ENCODE measurements at regions not wholly inside any gene's neighbourhood (a gene's known extent, or its start where the extent isn't known, plus 50 kb on each side); places are given as distances from the start of the nearest gene placed in this dataset.

GRCh38 chr7:136259074-136259473 is 281.9 kb upstream of the MTPN start:
- Histone ChIP-seq H3K18ac (ENCODE audit: low read depth, low read length) (no peak overlapping the region), H3K4me1 (ENCODE audit: control insufficient read depth, insufficient read depth, low read length) (no peaks in the 10 kb centered on the region), H2AK5ac (ENCODE audit: low read depth, low read length) (no peak overlapping the region), H3K36me3 (ENCODE audit: control insufficient read depth, insufficient read depth, low read length) (no peaks in the 10 kb centered on the region), H2AFZ (replicated peaks; ENCODE audit: low read length, poor library complexity) (no peak overlapping the region), H4K8ac (ENCODE audit: low read depth in 2 of 2, low read length in 2 of 2) (no peak overlapping the region), H3K14ac (replicated peaks; ENCODE audit: low read depth, low read length) (no peak overlapping the region), H2BK15ac (ENCODE audit: low read depth, low read length) (no peak overlapping the region), H2BK120ac (ENCODE audit: low read depth, low read length) (no peak overlapping the region), H2BK5ac (ENCODE audit: low read depth, low read length, poor library complexity, severe bottlenecking) (no peak overlapping the region), H2BK20ac (ENCODE audit: low read depth, low read length) (no peak overlapping the region), H3K9me1 (ENCODE audit: insufficient read depth, low read length) (no peaks in the 10 kb centered on the region), H3K9ac (ENCODE audit: low read depth, low read length) (no peak overlapping the region), H3K4me2 (ENCODE audit: low read depth, low read length) (no peak overlapping the region), H3K4me3 (ENCODE audit: insufficient read depth, low read depth, low read length) (no peak overlapping the region), H3K4ac (ENCODE audit: low read depth, low read length) (no peak overlapping the region), H4K5ac (ENCODE audit: low read depth, low read length) (no peak overlapping the region), H3K27me3 (ENCODE audit: control insufficient read depth, insufficient read depth, low read length) (no peaks in the 10 kb centered on the region), H3K56ac (ENCODE audit: extremely low read depth, insufficient read depth, low read length) (no peak overlapping the region), H3K23ac (ENCODE audit: low read depth, low read length) (no peak overlapping the region), H4K20me1 (ENCODE audit: insufficient read depth, low read length) (no peaks in the 10 kb centered on the region), H3K79me1 (ENCODE audit: low read depth in 1 of 2, low read length in 2 of 2) (no peaks in the 10 kb centered on the region), H4K91ac (ENCODE audit: insufficient read depth, low read depth, low read length) (no peak overlapping the region), H2AK9ac (replicated peaks; ENCODE audit: low read depth, low read length, poor library complexity) (no peak overlapping the region), H3K9me3 (ENCODE audit: control insufficient read depth, insufficient read depth, low read length) (peaks cover under 1% of the 10 kb centered on the region; the same call in 1 of the 2 replicates), H3K27ac (ENCODE audit: insufficient read depth, low read length) (no peak overlapping the region)
- POLR2A ChIA-PET (ENCODE audit: unreplicated experiment), result no interaction called here
- WGBS, 2 experiments (ENCODE audit: extremely low coverage in 2 of 2, insufficient read length in 1 of 2), result no CpG with 5 or more reads among the region's 4 CpGs
- in situ Hi-C loops (cut with MboI; ENCODE audit: low sequenced_read_pairs) (no loop called here), intact Hi-C loops (cut with micrococcal nuclease) (no loop called here), dilution Hi-C loops (cut with HindIII; ENCODE audit: low sequenced_read_pairs, unreplicated experiment) (no loop called here)
- BruUV-seq (replicated peaks), result no TSS peak
- no peak for DNase-seq
- ATAC-seq (ENCODE audit: low read depth), result no peak
- no peak for TF ChIP-seq BHLHE40 (IDR thresholded peaks at IDR 0.05; ENCODE audit: low read depth, low read length)
- no peak for TF ChIP-seq MXI1 (IDR thresholded peaks at IDR 0.05; ENCODE audit: borderline replicate concordance, low read depth, low read length)
- TF ChIP-seq USF2 (IDR thresholded peaks at IDR 0.05; ENCODE audit: low read depth, low read length), result no peak
- no peak for TF ChIP-seq ELK1 (IDR thresholded peaks at IDR 0.05; ENCODE audit: borderline replicate concordance, low read depth, low read length)
- TF ChIP-seq MAZ (IDR thresholded peaks at IDR 0.05; ENCODE audit: borderline replicate concordance, low read depth, low read length), result no peak
- no peak for TF ChIP-seq RCOR1 (IDR thresholded peaks at IDR 0.05; ENCODE audit: insufficient replicate concordance, low read length)
- no peak for TF ChIP-seq RAD21 (IDR thresholded peaks at IDR 0.05; ENCODE audit: low read length)
- TF ChIP-seq CHD1 (IDR thresholded peaks at IDR 0.05; ENCODE audit: low read depth, low read length), result no peak
- TF ChIP-seq FOS (IDR thresholded peaks at IDR 0.05; ENCODE audit: low read depth, low read length), result no peak
- no peak for TF ChIP-seq CTCF (conservative IDR thresholded peaks at IDR 0.05; ENCODE audit: low read depth, low read length)
- no peak for TF ChIP-seq POLR2A (IDR thresholded peaks at IDR 0.05; ENCODE audit: low read depth, low read length)
- no peak for TF ChIP-seq RFX5 (IDR thresholded peaks at IDR 0.05; ENCODE audit: low read depth, low read length)
- TF ChIP-seq MAFK (IDR thresholded peaks at IDR 0.05; ENCODE audit: low read depth, low read length), result no peak
- no peak for TF ChIP-seq SMC3 (IDR thresholded peaks at IDR 0.05; ENCODE audit: low read depth, low read length)
- TF ChIP-seq NFE2L2 (IDR thresholded peaks at IDR 0.05; ENCODE audit: low read depth, low read length), result no peak
- no peak for TF ChIP-seq CEBPB (IDR thresholded peaks at IDR 0.05; ENCODE audit: low read depth, low read length)
- CTCF ChIA-PET, result no interaction called here
